Thyroid gland (tissue), 4 donors: ENCODE measurements at regions not wholly inside any gene's neighbourhood (a gene's known extent, or its start where the extent isn't known, plus 50 kb on each side); places are given as distances from the start of the nearest gene placed in this dataset.

Experiments
- POLR2A ChIP-seq, 2 donors: fragments of 450-650 bp; IDR thresholded peaks; one replicate each; pipeline ENCODE4 v1.6.1; 2017; ENCODE audit warnings: antibody characterized with exemption in 2 of 2, mild to moderate bottlenecking in 2 of 2, moderate library complexity in 1 of 2
- TF ChIP-seq, protein P1 (sequence below), 6 experiments: fragments of 200-600 bp in 3 of 6; fragments of 450-650 bp in 3 of 6; sonication (generic) in 3 of 6; IDR thresholded peaks; one replicate each; pipeline ENCODE4 v1.5.1; 2016 to 2019; ENCODE audit warnings: antibody characterized with exemption in 6 of 6, mild to moderate bottlenecking in 2 of 6, inconsistent platforms in 1 of 6, moderate library complexity in 1 of 6

GRCh38 chr19:31448221-31448657 is 99.0 kb upstream of the TSHZ3 start:
- TF ChIP-seq, protein P1, sequence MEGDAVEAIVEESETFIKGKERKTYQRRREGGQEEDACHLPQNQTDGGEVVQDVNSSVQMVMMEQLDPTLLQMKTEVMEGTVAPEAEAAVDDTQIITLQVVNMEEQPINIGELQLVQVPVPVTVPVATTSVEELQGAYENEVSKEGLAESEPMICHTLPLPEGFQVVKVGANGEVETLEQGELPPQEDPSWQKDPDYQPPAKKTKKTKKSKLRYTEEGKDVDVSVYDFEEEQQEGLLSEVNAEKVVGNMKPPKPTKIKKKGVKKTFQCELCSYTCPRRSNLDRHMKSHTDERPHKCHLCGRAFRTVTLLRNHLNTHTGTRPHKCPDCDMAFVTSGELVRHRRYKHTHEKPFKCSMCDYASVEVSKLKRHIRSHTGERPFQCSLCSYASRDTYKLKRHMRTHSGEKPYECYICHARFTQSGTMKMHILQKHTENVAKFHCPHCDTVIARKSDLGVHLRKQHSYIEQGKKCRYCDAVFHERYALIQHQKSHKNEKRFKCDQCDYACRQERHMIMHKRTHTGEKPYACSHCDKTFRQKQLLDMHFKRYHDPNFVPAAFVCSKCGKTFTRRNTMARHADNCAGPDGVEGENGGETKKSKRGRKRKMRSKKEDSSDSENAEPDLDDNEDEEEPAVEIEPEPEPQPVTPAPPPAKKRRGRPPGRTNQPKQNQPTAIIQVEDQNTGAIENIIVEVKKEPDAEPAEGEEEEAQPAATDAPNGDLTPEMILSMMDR (IDR thresholded peaks at IDR 0.05) = no peak
- no peak for TF ChIP-seq POLR2A (IDR thresholded peaks at IDR 0.05)
